ENCODE measurements at regions not wholly inside any gene's neighbourhood (a gene's known extent, or its start where the extent isn't known, plus 50 kb on each side); places are given as distances from the start of the nearest gene placed in this dataset.
A peak's percentile ranks its signal among the peaks of the same experiment; 100 is the strongest.

DNA sequence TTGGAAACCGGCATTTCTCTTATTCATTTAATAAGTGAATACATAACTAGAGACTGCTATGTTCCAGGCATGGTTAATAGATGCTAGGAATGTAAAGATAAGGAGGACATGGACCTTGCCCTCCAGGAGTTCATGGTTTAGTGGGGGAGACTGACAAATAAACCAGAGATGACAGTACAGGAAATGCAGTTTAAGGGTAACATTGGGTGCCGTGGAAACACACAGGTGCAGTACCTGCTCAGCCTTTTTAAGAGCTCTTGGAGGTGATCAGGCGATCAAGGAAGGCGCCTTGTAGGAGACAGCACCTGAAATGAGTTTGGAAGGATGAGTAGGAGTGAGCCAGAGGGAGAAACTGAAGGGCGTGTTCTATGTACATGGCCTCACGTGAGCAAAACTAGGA is 145.8 kb downstream of the AASDH start:
- DNase-seq (ENCODE audit: low read depth) = no peak

- DNase-seq (ENCODE audit: low read depth) = no peak
Measured at GRCh38 chr4:56240554-56241174, 146.6 kb downstream of the AASDH start.

GRCh38 chr4:56238251-56238650 is 149.0 kb downstream of the AASDH start:
- DNase-seq (ENCODE audit: low read depth) = no peak

DNA sequence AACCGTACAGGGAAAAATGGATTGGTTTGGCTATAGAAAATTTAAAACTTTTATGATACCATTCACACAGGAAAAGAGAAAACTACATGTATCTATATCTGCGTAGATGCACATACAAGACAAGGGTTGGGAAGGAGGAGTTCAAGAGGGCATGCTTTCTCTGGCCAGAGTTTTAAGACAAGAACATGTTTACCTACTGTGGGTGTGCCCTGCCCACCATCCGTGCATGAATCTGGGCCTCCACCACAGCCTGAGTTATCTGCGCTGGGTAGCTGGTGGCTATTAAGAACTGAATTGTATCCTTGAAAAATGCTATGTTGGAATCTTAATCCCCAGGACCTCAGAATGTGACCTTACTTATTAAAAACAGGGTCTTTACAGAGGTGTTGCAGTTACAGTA is 151.6 kb downstream of the AASDH start:
- no peak for DNase-seq (ENCODE audit: low read depth)

DNA sequence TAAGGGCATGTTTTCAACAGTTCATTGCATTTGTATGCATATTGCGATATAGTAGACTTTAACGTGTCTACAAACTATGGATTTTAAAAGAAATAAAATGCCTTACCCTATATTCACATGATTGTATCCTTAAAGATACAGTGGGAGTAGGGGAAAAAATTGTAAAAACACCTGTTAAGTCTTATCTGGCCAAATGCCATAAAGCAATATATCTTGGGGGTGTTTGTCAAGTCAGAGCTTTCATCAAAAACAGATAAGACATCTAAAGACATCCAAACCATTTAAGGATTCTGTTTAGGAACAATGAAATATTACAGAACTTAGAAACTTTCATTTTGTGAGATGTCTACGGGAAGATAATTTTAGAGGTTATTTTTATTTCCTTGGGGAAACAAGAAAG is 152.3 kb downstream of the AASDH start:
- no peak for DNase-seq (ENCODE audit: low read depth)

DNA sequence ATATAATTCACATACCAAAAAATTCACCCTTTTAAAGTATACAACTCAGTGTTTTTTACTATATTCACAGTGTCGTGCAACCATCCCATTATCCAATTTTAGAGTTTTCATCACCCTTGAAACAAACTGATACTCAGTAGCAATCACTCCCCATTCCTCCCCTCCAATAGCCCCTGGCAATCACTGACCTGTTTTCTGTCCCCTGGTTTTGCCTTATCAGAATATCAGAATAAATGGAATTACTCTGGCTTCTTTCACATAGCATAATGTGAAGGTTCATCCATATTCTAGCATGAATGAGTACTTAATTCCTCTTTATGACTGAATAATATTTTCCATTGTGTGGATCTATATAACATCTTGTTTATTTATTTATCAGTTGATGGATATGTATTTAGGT is 153.2 kb downstream of the AASDH start:
- DNase-seq (ENCODE audit: low read depth) = no peak

DNA sequence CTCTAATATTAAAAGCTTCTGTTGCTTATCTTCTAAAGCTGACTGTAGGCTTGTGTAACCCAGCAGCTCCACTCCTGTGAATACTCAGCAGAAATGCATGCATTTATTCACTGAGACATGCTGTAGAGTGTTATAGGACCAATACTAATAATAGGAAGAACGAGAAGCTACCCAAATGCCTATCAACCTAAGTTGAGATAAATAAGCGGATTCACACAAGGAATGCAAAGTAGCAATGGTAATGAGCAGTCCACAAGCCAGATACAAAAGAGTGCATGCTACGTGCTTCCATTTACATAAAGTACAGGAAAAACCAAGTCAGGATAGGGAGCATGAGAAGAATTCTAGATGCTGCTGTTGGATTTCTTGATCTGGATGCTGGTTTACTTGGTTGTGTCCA is 155.9 kb downstream of the AASDH start:
- DNase-seq (ENCODE audit: low read depth) = no peak

DNA sequence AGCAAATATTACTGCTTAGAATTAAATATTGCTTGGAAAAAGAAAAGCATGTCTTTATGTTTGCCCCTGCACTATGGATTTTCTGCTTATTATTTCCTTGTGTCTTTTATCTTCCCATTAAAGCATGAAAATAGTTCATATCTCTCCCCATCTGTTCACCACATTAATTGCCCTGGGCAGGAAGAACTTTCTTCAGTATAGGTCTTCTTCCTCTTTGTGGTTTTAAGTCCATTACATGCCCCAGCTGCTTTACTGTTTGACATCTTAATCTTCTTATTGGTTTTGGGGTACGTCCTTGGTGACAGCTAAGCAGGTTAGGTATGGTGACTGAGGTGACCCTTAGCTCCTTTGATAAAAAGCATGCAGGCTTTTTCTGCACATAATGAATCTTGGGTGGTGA is 157.3 kb downstream of the AASDH start:
- no peak for DNase-seq (ENCODE audit: low read depth)

GRCh38 chr4:56227301-56227835 is 159.9 kb downstream of the AASDH start:
- DNase-seq (ENCODE audit: low read depth) = no peak

DNA sequence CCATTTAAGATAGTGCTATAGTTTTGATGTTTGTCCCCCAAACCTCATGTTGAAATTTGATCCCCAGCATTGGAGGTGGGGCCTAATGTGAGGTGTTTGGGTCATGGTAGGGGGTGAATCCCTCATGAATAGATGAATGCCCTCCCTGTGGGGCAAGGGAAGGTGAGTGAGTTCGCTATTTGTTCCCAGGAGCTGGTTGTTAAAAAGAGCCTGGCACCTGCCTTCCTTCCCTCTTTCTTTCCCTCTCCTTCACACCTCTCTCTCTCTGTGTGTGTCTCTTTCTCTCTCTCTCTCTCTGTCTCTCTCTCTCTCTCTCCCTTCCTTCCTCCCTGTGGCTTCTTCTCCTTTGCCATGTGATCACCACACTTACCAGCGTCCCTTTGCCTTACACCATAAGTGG is 160.7 kb downstream of the AASDH start:
- DNase-seq (ENCODE audit: low read depth) = no peak

DNA sequence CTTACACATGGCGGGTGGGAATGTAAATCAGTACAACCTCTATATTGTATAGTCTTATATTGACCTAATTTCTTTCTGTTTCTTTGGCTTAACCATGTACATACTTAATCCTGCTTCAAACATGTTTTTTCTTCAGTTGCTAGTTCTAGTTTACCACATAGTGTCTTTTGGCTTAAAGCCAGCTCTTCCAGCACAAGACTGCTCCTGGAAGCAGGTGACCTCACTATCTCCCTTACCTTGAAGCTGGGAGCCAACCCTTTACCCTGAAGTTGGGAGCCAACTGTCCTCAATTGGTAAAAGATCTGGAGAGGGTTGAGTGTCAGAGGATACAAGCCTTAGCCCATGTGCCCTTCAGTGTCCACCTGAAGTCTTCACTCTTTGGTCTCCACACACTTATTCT is 162.7 kb downstream of the AASDH start:
- DNase-seq (ENCODE audit: low read depth) = no peak

DNA sequence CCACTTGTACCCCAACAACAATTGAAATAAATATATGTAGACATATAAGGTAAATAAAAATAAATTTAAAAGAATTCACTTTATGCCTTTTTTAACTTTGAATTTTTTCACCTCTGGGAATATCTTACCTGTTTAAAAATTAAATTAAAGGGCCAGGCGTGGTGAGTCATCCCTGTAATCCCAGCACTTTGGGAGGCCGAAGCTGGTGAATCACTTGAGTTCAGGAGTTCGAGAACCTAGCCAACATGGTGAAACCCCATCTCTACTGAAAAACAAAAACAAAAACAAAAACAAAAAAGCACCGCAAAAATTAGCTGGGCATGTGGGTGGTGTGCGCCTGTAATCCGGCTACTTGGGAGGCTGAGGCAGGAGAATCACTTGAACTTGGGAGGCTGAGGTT is 164.8 kb downstream of the AASDH start:
- DNase-seq (ENCODE audit: low read depth) = peak; percentile 33

DNA sequence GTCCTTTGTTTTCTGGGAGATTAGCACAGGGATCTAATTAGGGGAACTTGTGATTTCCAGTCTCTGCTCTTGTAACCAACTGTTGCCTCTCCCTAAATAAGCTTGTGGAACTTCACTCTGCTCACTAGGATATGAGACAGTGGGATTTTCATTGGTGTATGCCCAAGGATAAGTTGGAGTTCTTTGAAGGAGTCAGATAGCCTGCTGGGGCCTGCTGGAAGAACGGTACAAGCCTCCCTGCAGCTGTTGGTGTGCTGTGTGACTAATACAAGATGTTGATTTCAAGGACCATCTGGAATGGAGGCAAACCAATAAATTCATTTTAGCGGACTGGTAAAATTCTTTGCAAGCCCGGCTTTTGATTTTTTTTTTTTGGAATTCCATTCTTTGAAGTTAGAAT is 167.0 kb downstream of the AASDH start:
- no peak for DNase-seq (ENCODE audit: low read depth)

DNA sequence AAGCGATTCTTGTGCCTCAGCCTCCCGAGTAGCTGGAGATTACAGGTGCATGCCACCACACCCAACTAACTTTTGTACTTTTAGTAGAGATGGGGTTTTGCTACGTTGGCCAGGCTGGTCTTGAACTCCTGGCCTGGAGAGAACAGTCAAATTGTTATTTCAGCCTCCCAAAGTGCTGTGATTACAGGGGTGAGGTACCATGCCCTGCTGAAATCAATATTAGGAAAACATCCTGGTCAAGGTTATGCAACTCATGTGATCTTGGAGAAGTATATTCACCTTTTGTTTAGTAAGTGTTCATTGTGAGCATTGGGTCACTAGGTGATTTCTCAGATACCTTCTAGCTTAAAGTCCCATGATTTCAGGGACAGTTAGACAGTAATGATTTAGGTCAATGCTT is 167.8 kb downstream of the AASDH start:
- no peak for DNase-seq (ENCODE audit: low read depth)

DNA sequence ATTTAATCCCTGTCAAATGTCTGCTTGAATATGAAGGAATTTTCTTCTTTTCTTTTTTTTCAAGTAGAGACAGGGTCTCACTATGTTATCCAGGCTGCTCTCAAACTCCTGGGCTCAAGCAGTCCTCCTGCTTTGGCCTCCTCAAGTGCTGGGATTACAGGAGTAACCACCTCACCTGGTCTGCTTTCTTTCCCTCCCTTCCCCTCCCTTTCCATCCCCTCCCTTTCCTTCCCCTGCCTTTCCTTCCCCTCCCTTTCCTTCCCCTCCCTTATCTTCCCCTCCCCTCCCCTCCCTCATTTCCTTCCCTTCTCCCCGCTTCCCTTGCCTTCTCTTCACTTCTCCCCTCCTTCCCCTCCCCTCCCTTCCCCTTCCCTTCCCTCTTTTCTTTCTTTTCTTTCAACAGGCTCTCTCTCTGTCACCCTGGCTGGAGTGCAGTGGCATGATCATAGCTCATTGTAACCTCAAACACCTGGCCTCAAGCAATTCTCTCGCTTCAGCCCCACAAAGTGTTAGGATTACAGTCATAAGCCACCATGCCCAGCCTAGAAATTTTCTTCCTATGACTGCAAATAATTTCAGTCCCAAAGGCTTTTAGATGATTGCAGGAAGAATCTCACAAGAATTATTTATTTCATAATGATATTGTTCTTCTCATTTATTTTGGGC is 168.9 kb downstream of the AASDH start:
- DNase-seq (ENCODE audit: low read depth) = no peak

GRCh38 chr4:56217343-56217890 is 169.9 kb downstream of the AASDH start:
- DNase-seq (ENCODE audit: low read depth) = no peak

GRCh38 chr4:56215901-56216300 is 171.4 kb downstream of the AASDH start:
- DNase-seq (ENCODE audit: low read depth) = peak; percentile 79

GRCh38 chr4:56215141-56215783 is 172.0 kb downstream of the AASDH start:
- DNase-seq (ENCODE audit: low read depth) = peak; percentile 42

DNA sequence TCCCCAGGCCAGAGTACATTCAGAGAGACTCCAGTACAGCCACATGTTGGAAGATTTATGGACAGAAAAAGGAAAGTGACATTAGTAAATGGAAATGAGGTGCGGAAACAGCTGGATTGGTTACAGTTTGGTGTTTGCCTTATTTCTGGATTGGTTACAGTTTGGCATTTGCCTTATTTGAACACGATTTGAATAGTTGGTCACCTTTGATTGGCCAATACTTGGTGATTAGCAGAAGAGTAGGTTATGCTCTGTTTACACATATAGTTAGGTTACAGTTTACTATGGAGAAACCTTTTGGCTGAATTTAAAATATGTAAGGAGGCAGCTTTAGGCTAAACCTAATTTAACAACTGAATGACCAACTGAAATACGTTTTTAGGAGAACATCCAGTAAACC is 173.7 kb downstream of the AASDH start:
- no peak for DNase-seq (ENCODE audit: low read depth)

DNA sequence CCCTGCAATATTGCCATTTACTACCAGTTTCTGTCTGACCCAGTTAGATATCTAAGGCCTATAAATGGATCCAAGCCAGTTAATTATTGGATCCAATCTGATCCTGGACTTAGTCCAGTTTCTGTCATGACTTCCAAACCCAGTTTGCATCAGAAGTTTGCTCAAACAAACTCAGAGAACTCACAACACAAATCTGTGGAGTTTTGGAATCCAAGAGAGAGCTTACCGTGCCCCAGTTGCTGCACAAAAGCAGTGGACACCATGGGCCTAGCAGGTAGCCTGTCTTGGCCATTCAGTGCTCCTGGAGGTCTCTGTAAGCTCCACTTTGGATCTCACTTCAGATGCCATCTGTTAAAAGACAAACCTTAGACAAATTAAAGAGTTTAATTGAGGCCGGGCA is 174.5 kb downstream of the AASDH start:
- DNase-seq (ENCODE audit: low read depth) = no peak

GRCh38 chr4:56211202-56211601 is 176.1 kb downstream of the AASDH start:
- DNase-seq (ENCODE audit: low read depth) = no peak

- DNase-seq (ENCODE audit: low read depth) = no peak
Measured at GRCh38 chr4:56210397-56210796, 176.9 kb downstream of the AASDH start.

- no peak for DNase-seq (ENCODE audit: low read depth)
Measured at GRCh38 chr4:56209767-56210166, 177.5 kb downstream of the AASDH start.

All from HT1080 (cell line).